ENCODE measurements at regions not wholly inside any gene's neighbourhood (a gene's known extent, or its start where the extent isn't known, plus 50 kb on each side); places are given as distances from the start of the nearest gene placed in this dataset.

GRCh38 chr15:96079882-96080281 is 250.6 kb upstream of the NR2F2 start:
- no peak for TF ChIP-seq EZH2phosphoT487 (IDR thresholded peaks at IDR 0.05; ENCODE audit: borderline replicate concordance)
- TF ChIP-seq, protein P1, sequence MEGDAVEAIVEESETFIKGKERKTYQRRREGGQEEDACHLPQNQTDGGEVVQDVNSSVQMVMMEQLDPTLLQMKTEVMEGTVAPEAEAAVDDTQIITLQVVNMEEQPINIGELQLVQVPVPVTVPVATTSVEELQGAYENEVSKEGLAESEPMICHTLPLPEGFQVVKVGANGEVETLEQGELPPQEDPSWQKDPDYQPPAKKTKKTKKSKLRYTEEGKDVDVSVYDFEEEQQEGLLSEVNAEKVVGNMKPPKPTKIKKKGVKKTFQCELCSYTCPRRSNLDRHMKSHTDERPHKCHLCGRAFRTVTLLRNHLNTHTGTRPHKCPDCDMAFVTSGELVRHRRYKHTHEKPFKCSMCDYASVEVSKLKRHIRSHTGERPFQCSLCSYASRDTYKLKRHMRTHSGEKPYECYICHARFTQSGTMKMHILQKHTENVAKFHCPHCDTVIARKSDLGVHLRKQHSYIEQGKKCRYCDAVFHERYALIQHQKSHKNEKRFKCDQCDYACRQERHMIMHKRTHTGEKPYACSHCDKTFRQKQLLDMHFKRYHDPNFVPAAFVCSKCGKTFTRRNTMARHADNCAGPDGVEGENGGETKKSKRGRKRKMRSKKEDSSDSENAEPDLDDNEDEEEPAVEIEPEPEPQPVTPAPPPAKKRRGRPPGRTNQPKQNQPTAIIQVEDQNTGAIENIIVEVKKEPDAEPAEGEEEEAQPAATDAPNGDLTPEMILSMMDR (conservative IDR thresholded peaks at IDR 0.05; ENCODE audit: low read length), result no peak
